Activated T-cell treated with anti-CD3 and anti-CD28 coated beads, Interleukin-2, amount 50 U/mL, for 72 hours (primary cell): ENCODE measurements at regions not wholly inside any gene's neighbourhood (a gene's known extent, or its start where the extent isn't known, plus 50 kb on each side); places are given as distances from the start of the nearest gene placed in this dataset.

Source experiments
- ATAC-seq, 2 donors: fragments of 150-1000 bp; cut with Tn5 transposase; replicated peaks in 1 of 2; 2 replicates each; pipeline ENCODE4 v1.10.0; 2021; ENCODE audit warnings: moderate library complexity in 2 of 2, mild to moderate bottlenecking in 1 of 2
- DNase-seq, 2 donors: peaks; one replicate each; pipeline ENCODE4 v3.0.0; 2021 to 2022; ENCODE audit warnings: mixed read lengths in 1 of 2
- H3K27ac Mint-ChIP-seq: one replicate; pipeline ENCODE4 v1.8.0; 2022; ENCODE audit warnings: mild to moderate bottlenecking, moderate library complexity, mixed read lengths
- H3K27me3 Mint-ChIP-seq: one replicate; pipeline ENCODE4 v1.8.0; 2022; ENCODE audit warnings: low read depth, mixed read lengths
- H3K36me3 Mint-ChIP-seq, 2 donors: one replicate each; pipeline ENCODE4 v1.8.0; 2022; ENCODE audit warnings: mixed read lengths in 2 of 2, mild to moderate bottlenecking in 1 of 2; ENCODE audit not compliant: insufficient read depth in 2 of 2
- H3K4me1 Mint-ChIP-seq: one replicate; pipeline ENCODE4 v1.8.0; 2022; ENCODE audit warnings: low read depth, mixed read lengths
- H3K4me3 Mint-ChIP-seq, 2 donors: one replicate each; pipeline ENCODE4 v1.8.0; 2022; ENCODE audit warnings: mild to moderate bottlenecking in 2 of 2, mixed read lengths in 2 of 2, moderate library complexity in 2 of 2
- H3K9me3 Mint-ChIP-seq, 2 donors: one replicate each; pipeline ENCODE4 v1.8.0; 2022; ENCODE audit warnings: mixed read lengths in 2 of 2

DNA sequence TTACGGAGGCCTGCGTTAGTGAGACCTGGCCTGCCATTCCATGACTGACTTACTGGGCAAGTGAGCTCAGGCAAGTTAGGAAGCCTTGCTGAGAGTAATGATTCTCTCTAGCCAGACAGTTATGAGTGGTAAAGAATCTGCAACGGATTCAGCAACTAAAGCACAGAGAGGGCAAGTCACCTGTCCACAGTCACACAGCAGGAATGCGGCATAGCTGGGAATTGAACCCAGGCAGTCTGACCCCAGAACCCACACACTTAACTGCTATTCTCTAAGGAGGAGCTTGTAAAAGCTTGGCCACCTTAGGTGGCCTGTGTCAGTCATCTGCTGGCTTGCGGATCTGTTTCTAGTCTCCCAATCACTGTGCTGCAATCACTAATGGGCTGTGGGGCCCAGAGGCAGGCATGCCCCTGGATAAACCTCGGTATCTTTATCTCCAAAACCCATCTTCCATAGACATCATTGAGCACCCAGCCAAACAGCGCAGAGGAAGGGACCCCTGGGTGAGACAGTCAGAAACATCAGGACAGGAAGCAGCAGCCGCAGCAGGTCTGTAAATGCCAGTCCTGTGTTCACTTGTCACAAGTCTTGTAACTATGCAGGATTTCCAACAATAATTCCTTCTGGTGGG lies 215.9 kb upstream of the KCNG1 start:
- Mint-ChIP-seq H3K27ac (no peak overlapping the region), H3K9me3 (peaks cover 7% of the 10 kb centered on the region in 2 donors), H3K27me3 (peaks cover 31% of the 10 kb centered on the region), H3K36me3 (peaks cover 2 to 6% of the 10 kb centered on the region in 2 donors), H3K4me3 (no peak overlapping the region), H3K4me1 (no peaks in the 10 kb centered on the region)
- DNase-seq = no peak
- ATAC-seq = no peak

GRCh38 chr20:51237791-51238190 lies 214.9 kb upstream of the KCNG1 start:
- Mint-ChIP-seq H3K4me1 (no peaks in the 10 kb centered on the region), H3K27me3 (peaks cover 24% of the 10 kb centered on the region), H3K27ac (no peak overlapping the region), H3K9me3 (peaks cover 2 to 3% of the 10 kb centered on the region in 2 donors), H3K36me3 (peaks cover 2 to 4% of the 10 kb centered on the region in 2 donors), H3K4me3 (no peak overlapping the region)
- DNase-seq (no peak), ATAC-seq (no peak)

DNA sequence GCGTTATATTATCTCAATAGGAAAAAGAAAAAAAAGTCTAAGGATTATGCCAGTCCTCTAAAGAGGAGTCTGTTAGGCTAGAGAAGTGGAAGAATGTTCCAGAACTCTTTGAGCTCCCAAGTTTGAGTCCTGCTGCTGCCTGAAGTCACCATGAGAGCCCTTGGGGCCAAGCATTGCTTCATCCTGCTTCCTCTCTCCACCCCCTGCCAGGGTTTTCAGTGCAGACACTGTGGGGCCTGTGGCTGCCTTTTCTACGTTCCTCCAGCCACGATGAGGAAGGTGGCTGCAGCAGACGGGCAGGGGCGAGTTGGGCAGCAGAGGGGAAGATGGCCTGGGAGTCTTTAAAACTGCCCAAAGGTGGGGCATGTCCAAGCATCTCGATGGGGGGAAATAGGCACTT lies 214.4 kb upstream of the KCNG1 start:
- no peak overlapping the region for H3K4me3 Mint-ChIP-seq
- H3K9me3 Mint-ChIP-seq = peaks cover 2 to 3% of the 10 kb centered on the region in 2 donors
- ATAC-seq (no peak), DNase-seq (no peak)
- H3K27me3 Mint-ChIP-seq = peaks cover 23% of the 10 kb centered on the region
- no peaks in the 10 kb centered on the region for H3K4me1 Mint-ChIP-seq
- H3K27ac Mint-ChIP-seq = no peak overlapping the region
- peaks cover 2 to 3% of the 10 kb centered on the region in 2 donors for H3K36me3 Mint-ChIP-seq

DNA sequence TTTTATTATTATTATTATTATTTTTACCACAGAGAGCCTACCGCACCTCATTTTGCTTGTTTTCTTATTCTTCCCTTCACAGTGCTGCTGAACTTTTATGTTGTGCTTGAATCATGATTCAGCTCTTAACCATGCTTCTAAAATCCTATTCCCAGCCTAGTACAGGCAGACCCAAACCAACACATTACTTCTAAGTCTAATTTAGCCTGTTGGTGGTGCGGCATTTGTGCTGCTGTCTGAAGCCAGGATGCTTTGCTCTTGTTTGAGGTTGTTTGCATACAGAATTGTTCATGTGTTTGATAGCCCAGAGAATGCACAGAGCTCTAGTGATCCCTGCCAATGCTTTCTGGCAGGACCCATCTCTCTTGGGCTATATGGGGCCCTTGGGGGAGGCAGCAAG lies 213.5 kb upstream of the KCNG1 start:
- Mint-ChIP-seq H3K27ac (no peak overlapping the region), H3K4me3 (no peak overlapping the region), H3K9me3 (no peaks in the 10 kb centered on the region), H3K27me3 (peaks cover 17% of the 10 kb centered on the region), H3K4me1 (no peaks in the 10 kb centered on the region), H3K36me3 (no peaks in the 10 kb centered on the region)
- DNase-seq (no peak), ATAC-seq (no peak)

DNA sequence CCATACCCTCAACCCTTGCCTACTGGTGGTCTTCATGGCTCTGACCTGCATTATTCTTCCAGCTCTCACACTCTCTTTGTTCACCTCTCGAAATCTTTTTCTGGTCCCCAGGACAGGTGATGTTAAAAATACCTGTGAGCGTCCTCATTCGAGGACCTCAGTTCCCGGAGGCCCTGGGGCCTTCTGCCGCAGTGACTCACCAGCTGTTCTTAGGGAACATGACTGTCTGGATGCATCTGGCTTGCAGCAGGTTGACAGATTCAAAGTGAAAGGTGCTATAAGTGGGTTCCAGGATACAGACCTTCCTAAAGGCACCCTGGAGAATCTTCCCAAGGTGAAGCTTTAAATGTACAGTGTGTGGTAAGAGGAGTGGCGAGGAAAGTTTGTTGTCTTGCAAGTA lies 210.4 kb upstream of the KCNG1 start:
- Mint-ChIP-seq H3K27ac (no peak overlapping the region), H3K4me3 (no peak overlapping the region), H3K4me1 (no peaks in the 10 kb centered on the region), H3K9me3 (no peaks in the 10 kb centered on the region), H3K27me3 (peaks cover 17% of the 10 kb centered on the region), H3K36me3 (no peaks in the 10 kb centered on the region)
- ATAC-seq (no peak), DNase-seq (no peak)

GRCh38 chr20:51230727-51231126 lies 207.8 kb upstream of the KCNG1 start:
- ATAC-seq (no peak), DNase-seq (no peak)
- Mint-ChIP-seq H3K36me3 (no peaks in the 10 kb centered on the region), H3K27me3 (peaks cover 3% of the 10 kb centered on the region), H3K4me3 (no peak overlapping the region), H3K9me3 (no peaks in the 10 kb centered on the region), H3K4me1 (no peaks in the 10 kb centered on the region), H3K27ac (no peak overlapping the region)

DNA sequence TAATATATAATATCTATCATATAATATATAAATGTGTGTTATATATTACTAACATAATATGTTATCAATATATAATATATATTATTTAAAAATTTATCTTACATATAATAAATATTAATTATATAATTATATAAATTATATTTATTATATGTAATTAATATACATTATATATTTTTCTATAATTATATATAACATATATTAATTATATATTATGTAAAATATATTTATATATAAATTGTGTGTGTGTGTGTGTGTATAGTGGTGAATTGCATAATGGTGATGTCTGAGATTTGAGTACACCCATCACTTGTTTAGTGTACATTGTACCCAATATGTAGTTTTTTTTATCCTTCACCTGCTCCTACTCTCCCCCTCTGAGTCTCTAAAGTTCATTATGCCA lies 205.9 kb upstream of the KCNG1 start:
- Mint-ChIP-seq H3K36me3 (no peaks in the 10 kb centered on the region), H3K4me3 (no peak overlapping the region), H3K9me3 (peaks cover 0 to 6% of the 10 kb centered on the region in 2 donors), H3K27me3 (no peaks in the 10 kb centered on the region), H3K4me1 (no peaks in the 10 kb centered on the region), H3K27ac (no peak overlapping the region)
- peak in 1 of 2 donors; percentile 29 for ATAC-seq
- DNase-seq = no peak

DNA sequence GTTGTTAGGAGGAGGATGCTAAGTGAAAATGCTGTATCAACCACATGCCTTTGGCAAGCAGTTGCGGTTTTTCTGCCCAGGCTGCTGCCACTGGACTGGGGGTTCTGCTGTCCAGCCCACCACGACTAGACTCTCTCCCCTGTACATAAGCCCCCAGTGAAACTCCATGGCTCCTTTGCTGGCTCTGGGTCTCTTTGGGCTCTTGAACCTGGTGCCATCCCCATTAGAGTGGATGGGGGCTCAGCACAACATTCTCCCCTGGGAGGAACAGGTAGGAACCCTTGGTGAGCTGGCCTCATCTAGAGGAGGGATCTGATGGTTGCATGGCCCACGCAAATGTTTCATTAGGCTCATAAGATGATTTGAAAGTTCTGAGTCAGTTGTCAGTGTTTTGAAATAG lies 204.8 kb upstream of the KCNG1 start:
- H3K9me3 Mint-ChIP-seq = peaks cover 0 to 6% of the 10 kb centered on the region in 2 donors
- no peaks in the 10 kb centered on the region for H3K36me3 Mint-ChIP-seq
- no peak overlapping the region for H3K27ac Mint-ChIP-seq
- ATAC-seq = peak in 1 of 2 donors; percentile 47
- H3K4me1 Mint-ChIP-seq = no peaks in the 10 kb centered on the region
- no peak for DNase-seq
- H3K4me3 Mint-ChIP-seq = no peak overlapping the region
- H3K27me3 Mint-ChIP-seq = peaks cover 6% of the 10 kb centered on the region

- no peak for ATAC-seq
- no peak overlapping the region for H3K4me3 Mint-ChIP-seq
- H3K27me3 Mint-ChIP-seq = peaks cover 45% of the 10 kb centered on the region
Observed at GRCh38 chr20:51223183-51223720, 200.3 kb upstream of the KCNG1 start.

GRCh38 chr20:51221791-51222408 lies 199.0 kb upstream of the KCNG1 start:
- H3K9me3 Mint-ChIP-seq = peaks cover 0 to 12% of the 10 kb centered on the region in 2 donors
- peak in 1 of 2 donors; percentile 36 for ATAC-seq
- peak in 1 of 2 donors; percentile 7 for DNase-seq
- H3K27ac Mint-ChIP-seq = no peak overlapping the region
- H3K4me3 Mint-ChIP-seq = peak overlapping the region; percentile 47 to 82
- peaks cover 47% of the 10 kb centered on the region for H3K27me3 Mint-ChIP-seq
- H3K4me1 Mint-ChIP-seq = peaks cover 25% of the 10 kb centered on the region
- peaks cover 4 to 7% of the 10 kb centered on the region in 2 donors for H3K36me3 Mint-ChIP-seq

More at GRCh38 chr20:51223183-51223720, 200.3 kb upstream of the KCNG1 start:
- H3K9me3 Mint-ChIP-seq = peaks cover 0 to 6% of the 10 kb centered on the region in 2 donors
- no peak for DNase-seq
- H3K4me1 Mint-ChIP-seq = peaks cover 25% of the 10 kb centered on the region
- H3K27ac Mint-ChIP-seq = no peak overlapping the region
- H3K36me3 Mint-ChIP-seq = peaks cover 1 to 4% of the 10 kb centered on the region in 2 donors

DNA sequence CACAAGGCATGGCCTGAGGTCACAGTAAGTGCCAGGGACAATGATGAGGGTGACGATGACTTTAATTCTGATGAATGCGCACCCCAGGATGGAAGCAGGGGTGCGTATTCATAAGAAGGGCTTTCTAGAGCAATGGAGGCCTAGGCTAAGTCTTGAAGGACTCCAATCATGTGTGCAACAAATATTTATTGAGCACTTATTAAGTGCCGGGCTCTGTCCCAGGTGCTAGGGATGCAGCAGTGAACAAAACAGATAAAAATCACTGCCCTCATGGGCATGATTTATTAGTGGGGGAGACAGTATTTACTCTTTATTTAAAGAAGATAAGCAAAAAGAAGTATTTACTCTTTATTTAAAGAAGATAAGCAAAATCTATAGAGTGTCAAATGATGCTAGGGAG lies 198.2 kb upstream of the KCNG1 start:
- Mint-ChIP-seq H3K4me3 (peak overlapping the region in 1 of 2 donors; percentile 82), H3K4me1 (peaks cover 25% of the 10 kb centered on the region), H3K9me3 (peaks cover 2 to 14% of the 10 kb centered on the region in 2 donors), H3K27me3 (peaks cover 55% of the 10 kb centered on the region), H3K36me3 (peaks cover 4 to 8% of the 10 kb centered on the region in 2 donors), H3K27ac (no peak overlapping the region)
- DNase-seq = no peak
- ATAC-seq = no peak

GRCh38 chr20:51220293-51220706 lies 197.4 kb upstream of the KCNG1 start:
- no peak overlapping the region for H3K27ac Mint-ChIP-seq
- DNase-seq = peak; percentile 64 to 76
- peaks cover 4 to 8% of the 10 kb centered on the region in 2 donors for H3K36me3 Mint-ChIP-seq
- peaks cover 60% of the 10 kb centered on the region for H3K27me3 Mint-ChIP-seq
- H3K9me3 Mint-ChIP-seq = peaks cover 2 to 12% of the 10 kb centered on the region in 2 donors
- peak overlapping the region; percentile 12 to 64 for H3K4me3 Mint-ChIP-seq
- H3K4me1 Mint-ChIP-seq = peaks cover 25% of the 10 kb centered on the region
- peak; percentile 37 to 43 for ATAC-seq

DNA sequence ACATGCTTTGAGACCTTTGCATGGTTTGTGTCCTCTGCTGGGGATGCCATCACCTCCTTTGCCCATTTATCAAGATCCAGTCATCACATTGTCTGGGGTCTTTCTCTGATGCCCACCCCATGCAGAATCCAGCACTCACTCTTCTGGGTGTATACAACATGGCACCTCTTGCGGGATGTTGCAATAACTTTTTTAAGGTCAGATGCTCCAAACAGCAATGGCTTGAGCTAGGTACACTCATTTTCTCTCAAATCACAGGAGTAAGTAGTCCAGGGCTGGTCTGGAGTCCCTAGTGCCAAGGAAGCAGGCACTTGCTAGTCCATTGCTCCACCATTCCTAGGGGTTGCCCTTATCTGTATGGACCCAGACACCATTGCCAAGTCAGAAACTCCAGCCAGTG lies 196.6 kb upstream of the KCNG1 start:
- H3K27me3 Mint-ChIP-seq = peaks cover 68% of the 10 kb centered on the region
- no peak for DNase-seq
- peaks cover 25% of the 10 kb centered on the region for H3K4me1 Mint-ChIP-seq
- H3K4me3 Mint-ChIP-seq = no peak overlapping the region
- no peak for ATAC-seq
- no peak overlapping the region for H3K27ac Mint-ChIP-seq
- peaks cover 4 to 8% of the 10 kb centered on the region in 2 donors for H3K36me3 Mint-ChIP-seq
- H3K9me3 Mint-ChIP-seq = peaks cover 2 to 10% of the 10 kb centered on the region in 2 donors
